H9 (cell line): ENCODE measurements at regions not wholly inside any gene's neighbourhood (a gene's known extent, or its start where the extent isn't known, plus 50 kb on each side); places are given as distances from the start of the nearest gene placed in this dataset.

Experiments
- DNase-seq: peaks from one replicate; pipeline ENCODE4 v3.0.0-alpha.2; 2017
- H2AFZ ChIP-seq: one replicate; pipeline ENCODE4 v1.6.1; 2013; ENCODE audit warnings: mild to moderate bottlenecking, low read length, control low read depth, moderate library complexity
- H2AK5ac ChIP-seq: 2 replicates; pipeline ENCODE4 v1.6.1; 2013; ENCODE audit warnings: low read length, control low read depth, mixed read lengths; ENCODE audit not compliant: insufficient read length
- H2BK120ac ChIP-seq: one replicate; pipeline ENCODE4 v1.6.1; 2013; ENCODE audit warnings: low read depth, mild to moderate bottlenecking, low read length, control low read depth, inconsistent platforms; ENCODE audit not compliant: poor library complexity, severe bottlenecking
- H2BK12ac ChIP-seq: 2 replicates; pipeline ENCODE4 v1.6.1; 2013; ENCODE audit warnings: low read length, control low read depth, mixed read lengths, low read depth; ENCODE audit not compliant: insufficient read length
- H2BK15ac ChIP-seq: 2 replicates; pipeline ENCODE4 v1.6.1; 2013; ENCODE audit warnings: low read depth, low read length, control low read depth
- H2BK20ac ChIP-seq: one replicate; pipeline ENCODE4 v1.6.1; 2013; ENCODE audit warnings: low read depth, mild to moderate bottlenecking, low read length, control low read depth, inconsistent platforms; ENCODE audit not compliant: poor library complexity, severe bottlenecking
- H2BK5ac ChIP-seq: 2 replicates; pipeline ENCODE4 v1.6.1; 2013; ENCODE audit warnings: low read length, control low read depth, mixed read lengths; ENCODE audit not compliant: insufficient read length
- H3K14ac ChIP-seq: 2 replicates; pipeline ENCODE4 v1.6.1; 2013; ENCODE audit warnings: low read length, control low read depth; ENCODE audit not compliant: insufficient read depth
- H3K18ac ChIP-seq: 2 replicates; pipeline ENCODE4 v1.6.1; 2013; ENCODE audit warnings: low read depth, mild to moderate bottlenecking, mixed read lengths, low read length, control low read depth; ENCODE audit not compliant: insufficient read length
- H3K23ac ChIP-seq: 2 replicates; pipeline ENCODE4 v1.6.1; 2013; ENCODE audit warnings: low read length, control low read depth, mixed read lengths, low read depth; ENCODE audit not compliant: insufficient read length
- H3K23me2 ChIP-seq: 2 replicates; pipeline ENCODE4 v1.6.1; 2013; ENCODE audit warnings: low read depth, mild to moderate bottlenecking, mixed read lengths, low read length, control low read depth; ENCODE audit not compliant: insufficient read length, poor library complexity, severe bottlenecking
- H3K27ac ChIP-seq: 2 replicates; pipeline ENCODE4 v1.5.1; 2013; ENCODE audit warnings: low read length, control low read depth, mixed read lengths, low read depth; ENCODE audit not compliant: insufficient read length
- H3K27me3 ChIP-seq: 2 replicates; pipeline ENCODE4 v1.6.1; 2013; ENCODE audit warnings: low read length, control low read depth, inconsistent platforms; ENCODE audit not compliant: insufficient read depth
- H3K4ac ChIP-seq: 2 replicates; pipeline ENCODE4 v1.6.1; 2013; ENCODE audit warnings: low read depth, mild to moderate bottlenecking, control low read depth, inconsistent platforms, low read length, moderate library complexity
- H3K4me1 ChIP-seq: 2 replicates; pipeline ENCODE4 v1.6.1; 2013; ENCODE audit warnings: low read length, control low read depth, inconsistent platforms; ENCODE audit not compliant: insufficient read depth
- H3K4me2 ChIP-seq: 2 replicates; pipeline ENCODE4 v1.6.1; 2013; ENCODE audit warnings: low read length, control low read depth, mixed read lengths; ENCODE audit not compliant: insufficient read length, insufficient read depth
- H3K56ac ChIP-seq: 2 replicates; pipeline ENCODE4 v1.6.1; 2013; ENCODE audit warnings: low read depth, mild to moderate bottlenecking, mixed read lengths, low read length, control low read depth; ENCODE audit not compliant: insufficient read length
- H3K79me1 ChIP-seq: 2 replicates; pipeline ENCODE4 v1.6.1; 2013; ENCODE audit warnings: low read depth, mild to moderate bottlenecking, moderate library complexity, low read length, control low read depth, inconsistent platforms; ENCODE audit not compliant: insufficient read depth, poor library complexity, severe bottlenecking
- H3K79me2 ChIP-seq: 2 replicates; pipeline ENCODE4 v1.6.1; 2013; ENCODE audit warnings: low read length, control low read depth, inconsistent platforms; ENCODE audit not compliant: insufficient read depth
- H3K9ac ChIP-seq: 2 replicates; pipeline ENCODE4 v1.6.1; 2013; ENCODE audit warnings: low read length, control low read depth, mixed read lengths; ENCODE audit not compliant: insufficient read length; ENCODE audit errors: extremely low read depth
- H3K9me3 ChIP-seq: one replicate; pipeline ENCODE4 v1.6.1; 2013; ENCODE audit warnings: low read depth, low read length, inconsistent platforms; ENCODE audit not compliant: control insufficient read depth
- H3T11ph ChIP-seq: one replicate; pipeline ENCODE4 v1.6.1; 2013; ENCODE audit warnings: mild to moderate bottlenecking, low read length, control low read depth, inconsistent platforms
- H4K20me1 ChIP-seq: one replicate; pipeline ENCODE4 v1.6.1; 2013; ENCODE audit not compliant: control insufficient read depth, insufficient read length, insufficient read depth
- H4K5ac ChIP-seq: 2 replicates; pipeline ENCODE4 v1.6.1; 2013; ENCODE audit warnings: low read depth, mild to moderate bottlenecking, mixed read lengths, low read length, control low read depth; ENCODE audit not compliant: insufficient read length
- H4K8ac ChIP-seq: replicated peaks from 2 replicates; pipeline ENCODE4 v1.6.1; 2013; ENCODE audit warnings: low read length, control low read depth, mixed read lengths, low read depth; ENCODE audit not compliant: insufficient read length
- H4K91ac ChIP-seq: 2 replicates; pipeline ENCODE4 v1.6.1; 2013; ENCODE audit warnings: low read depth, mild to moderate bottlenecking, moderate library complexity, mixed read lengths, low read length, control low read depth; ENCODE audit not compliant: insufficient read length
- H3K27ac Mint-ChIP-seq, 3 experiments: 2 replicates in 2 of 3; 3 replicates in 1 of 3; pipeline ENCODE4 v1.8.0; 2020 to 2021; ENCODE audit warnings: mixed read lengths in 3 of 3, mild to moderate bottlenecking in 1 of 3, moderate library complexity in 1 of 3
- H3K27me3 Mint-ChIP-seq: 2 replicates; pipeline ENCODE4 v1.8.0; 2021; ENCODE audit warnings: low read depth, mild to moderate bottlenecking, moderate library complexity, mixed read lengths
- H3K36me3 Mint-ChIP-seq, 3 experiments: 2 replicates in 2 of 3; 3 replicates in 1 of 3; pipeline ENCODE4 v1.8.0; 2020 to 2021; ENCODE audit warnings: low read depth in 3 of 3, mixed read lengths in 3 of 3; ENCODE audit not compliant: insufficient read depth in 1 of 3
- H3K4me1 Mint-ChIP-seq, 2 experiments: 2 replicates each; pipeline ENCODE4 v1.8.0; 2020; ENCODE audit warnings: mixed read lengths in 2 of 2
- H3K4me3 Mint-ChIP-seq, 2 experiments: 2 replicates in 1 of 2; 3 replicates in 1 of 2; pipeline ENCODE4 v1.8.0; 2020 to 2021; ENCODE audit warnings: mild to moderate bottlenecking in 2 of 2, mixed read lengths in 2 of 2, moderate library complexity in 1 of 2
- H3K9me3 Mint-ChIP-seq, 2 experiments: 2 replicates in 1 of 2; 3 replicates in 1 of 2; pipeline ENCODE4 v1.8.0; 2020; ENCODE audit warnings: mild to moderate bottlenecking in 2 of 2, mixed read lengths in 2 of 2, moderate library complexity in 1 of 2
- CTCF ChIP-seq: fragments of 200-600 bp; sonication (generic); conservative IDR thresholded peaks from 3 replicates; pipeline ENCODE4 v1.8.0; 2021; ENCODE audit warnings: antibody characterized with exemption, mild to moderate bottlenecking
- WGBS: extraction: QIAGEN DNeasy Blood & Tissue Kit; methylation state at CpG from one replicate; pipeline ENCODE4 v1.1.7; 2013; ENCODE audit warnings: missing lambda C conversion rate, low lambda C conversion rate, mixed read lengths; ENCODE audit not compliant: insufficient read length; ENCODE audit errors: extremely low coverage; 5-methylcytosine and 5-hydroxymethylcytosine counted together

- Histone ChIP-seq H3K9me3 (no peaks in the 10 kb centered on the region), H4K91ac (no peak overlapping the region), H2BK120ac (no peak overlapping the region), H3K14ac (no peak overlapping the region; the same call in 1 of the 2 replicates), H4K5ac (no peak overlapping the region), H2BK5ac (no peak overlapping the region), H4K20me1 (no peaks in the 10 kb centered on the region), H3K9ac (no peak overlapping the region), H3K4me2 (no peak overlapping the region), H3K23ac (no peak overlapping the region), H3K4me1 (no peaks in the 10 kb centered on the region), H3K4ac (no peak overlapping the region), H3K27me3 (no peaks in the 10 kb centered on the region; the same call in 1 of the 2 replicates), H2AK5ac (no peak overlapping the region), H4K8ac (no peak overlapping the region), H3K56ac (no peak overlapping the region), H3K18ac (no peak overlapping the region), H3K79me1 (no peaks in the 10 kb centered on the region), H2BK15ac (no peak overlapping the region), H3K27ac (no peak overlapping the region), H2BK20ac (no peak overlapping the region), H3K79me2 (no peaks in the 10 kb centered on the region), H3K23me2 (no peaks in the 10 kb centered on the region), H2AFZ (no peak overlapping the region), H2BK12ac (no peak overlapping the region), H3T11ph (no peak overlapping the region)
- no CpG with 5 or more reads among the region's 3 CpGs for WGBS
- H3K4me1 Mint-ChIP-seq, result no peaks in the 10 kb centered on the region
- no peak overlapping the region for H3K4me3 Mint-ChIP-seq
- no peak overlapping the region for H3K27ac Mint-ChIP-seq
- no peaks in the 10 kb centered on the region for H3K36me3 Mint-ChIP-seq
- no peak for TF ChIP-seq CTCF
- peak; percentile 4 for DNase-seq
- peaks cover 0 to 7% of the 10 kb centered on the region in 2 experiments; a peak in 2 of 5 replicates for H3K9me3 Mint-ChIP-seq
- H3K27me3 Mint-ChIP-seq, result peaks cover 12% of the 10 kb centered on the region
Observed at GRCh38 chr22:49242480-49242879, 585.2 kb downstream of the BRD1 start.
